ENCODE measurements at regions not wholly inside any gene's neighbourhood (a gene's known extent, or its start where the extent isn't known, plus 50 kb on each side); places are given as distances from the start of the nearest gene placed in this dataset.
"Not testable (repeated sequence)": the region's sequence is repeated elsewhere in the genome, so short reads cannot be mapped to it uniquely, and the experiment has no call there.

DNA sequence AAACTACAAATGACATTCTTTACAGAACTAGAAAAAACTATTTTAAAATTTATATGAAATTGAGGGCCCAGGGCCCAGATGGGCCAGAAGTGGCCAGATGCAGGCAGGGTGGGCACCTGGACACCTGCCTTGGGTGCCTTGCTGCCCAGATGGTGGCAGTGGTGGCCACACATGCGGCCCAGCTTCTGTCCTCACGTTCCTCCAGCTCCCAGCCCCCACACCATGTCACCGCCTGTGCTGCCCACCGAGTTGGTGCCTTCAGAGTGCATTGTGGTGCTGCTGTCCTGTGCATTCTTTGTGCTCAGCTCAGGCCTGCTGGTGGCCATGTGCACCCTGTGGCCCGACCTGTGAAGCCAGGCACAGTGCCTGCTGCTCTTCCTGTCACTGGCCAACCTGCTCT, 216.8 kb upstream of the CXADR start:
- DNase-seq, result no peak
- H3K4me3 ChIP-seq, result no peak overlapping the region
- H3K27ac ChIP-seq, result no peak overlapping the region
- no peaks in the 10 kb centered on the region for H3K27me3 ChIP-seq
- H3K9me3 ChIP-seq (replicated peaks), result no peaks in the 10 kb centered on the region
- H3K36me3 ChIP-seq, result no peaks in the 10 kb centered on the region
- no peaks in the 10 kb centered on the region for H3K4me1 ChIP-seq

DNA sequence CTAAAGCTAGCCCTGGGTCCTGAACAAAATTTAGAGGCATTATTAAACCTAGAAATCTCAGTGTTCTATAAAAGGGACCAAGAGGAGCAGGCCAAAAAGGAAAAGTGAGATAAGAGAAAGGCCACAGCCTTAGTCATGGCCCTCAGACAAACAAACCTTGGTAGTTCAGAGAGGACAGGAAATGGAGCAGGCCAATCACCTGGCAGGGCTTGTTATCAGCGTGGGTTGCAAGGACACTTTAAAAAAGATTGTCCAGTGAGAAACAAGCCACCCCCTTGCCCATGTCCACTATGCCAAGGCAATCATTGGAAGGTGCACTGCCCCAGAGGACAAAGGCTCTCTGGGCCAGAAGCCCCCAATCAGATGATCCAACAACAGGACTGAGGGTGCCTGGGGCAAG, 213.3 kb upstream of the CXADR start:
- not testable (repeated sequence) for H3K9me3 ChIP-seq (replicated peaks); H3K36me3 ChIP-seq; H3K4me1 ChIP-seq; H3K4me3 ChIP-seq; H3K27me3 ChIP-seq; DNase-seq; H3K27ac ChIP-seq

DNA sequence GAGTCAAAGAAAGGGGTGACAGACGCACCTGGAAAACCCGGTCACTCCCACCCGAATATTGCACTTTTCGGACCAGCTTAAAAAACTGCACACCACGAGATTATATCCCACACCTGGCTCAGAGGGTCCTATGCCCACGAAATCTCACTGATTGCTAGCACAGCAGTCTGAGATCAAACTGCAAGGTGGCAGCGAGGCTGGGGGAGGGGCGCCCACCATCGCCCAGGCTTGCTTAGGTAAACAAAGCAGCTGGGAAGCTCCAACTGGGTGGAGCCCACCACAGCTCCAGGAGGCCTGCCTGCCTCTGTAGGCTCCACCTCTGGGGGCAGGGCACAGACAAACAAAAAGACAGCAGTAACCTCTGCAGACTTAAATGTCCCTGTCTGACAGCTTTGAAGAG, 185.1 kb upstream of the CXADR start:
- DNase-seq; H3K9me3 ChIP-seq (replicated peaks); H3K4me1 ChIP-seq: not testable (repeated sequence)

GRCh38 chr21:17334484-17334883, 178.4 kb upstream of the CXADR start:
- no peak overlapping the region for H3K27ac ChIP-seq
- no peaks in the 10 kb centered on the region for H3K9me3 ChIP-seq (replicated peaks)
- DNase-seq, result no peak
- H3K36me3 ChIP-seq, result no peaks in the 10 kb centered on the region; the same call in 1 of the 2 replicates
- H3K4me1 ChIP-seq, result no peaks in the 10 kb centered on the region
- 0 out of 2 replicates have a peak, but pooled peaks cover 3% of the 10 kb centered on the region for H3K27me3 ChIP-seq
- no peak overlapping the region for H3K4me3 ChIP-seq

More for the DNA sequence above, 185.1 kb upstream of the CXADR start:
- not testable (repeated sequence) for H3K27me3 ChIP-seq, H3K36me3 ChIP-seq, H3K27ac ChIP-seq, H3K4me3 ChIP-seq

- no peak overlapping the region for H3K27ac ChIP-seq
- no peak overlapping the region for H3K4me3 ChIP-seq
- H3K9me3 ChIP-seq (replicated peaks), result no peaks in the 10 kb centered on the region
- no peak for DNase-seq
- H3K4me1 ChIP-seq, result no peaks in the 10 kb centered on the region
- H3K27me3 ChIP-seq, result 0 out of 2 replicates have a peak, but pooled peaks cover 3% of the 10 kb centered on the region
- no peaks in the 10 kb centered on the region; the same call in 1 of the 2 replicates for H3K36me3 ChIP-seq
These were observed 172.8 kb upstream of the CXADR start for GRCh38 chr21:17340081-17340480.

DNA sequence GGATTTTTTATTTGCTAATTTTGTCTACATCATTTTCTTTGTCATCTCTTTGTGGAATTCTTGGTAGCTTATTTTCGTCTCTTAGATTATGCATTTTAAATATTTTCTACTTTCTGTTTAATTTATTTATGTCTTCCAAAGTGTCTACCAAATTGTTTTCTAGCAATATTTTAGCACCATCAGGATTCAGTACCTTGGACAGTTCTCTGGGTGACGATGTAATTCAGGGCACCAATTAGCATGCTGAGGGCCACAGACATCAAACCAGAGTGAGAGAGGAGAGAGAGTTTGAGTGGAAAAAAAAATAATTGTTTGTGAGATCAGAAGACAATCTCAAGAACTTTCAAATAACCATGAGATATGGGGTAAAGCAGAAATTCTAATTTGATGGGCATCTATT, 169.8 kb upstream of the CXADR start:
- H3K36me3 ChIP-seq, result no peaks in the 10 kb centered on the region; the same call in 1 of the 2 replicates
- DNase-seq, result peak; percentile 26 to 80

DNA sequence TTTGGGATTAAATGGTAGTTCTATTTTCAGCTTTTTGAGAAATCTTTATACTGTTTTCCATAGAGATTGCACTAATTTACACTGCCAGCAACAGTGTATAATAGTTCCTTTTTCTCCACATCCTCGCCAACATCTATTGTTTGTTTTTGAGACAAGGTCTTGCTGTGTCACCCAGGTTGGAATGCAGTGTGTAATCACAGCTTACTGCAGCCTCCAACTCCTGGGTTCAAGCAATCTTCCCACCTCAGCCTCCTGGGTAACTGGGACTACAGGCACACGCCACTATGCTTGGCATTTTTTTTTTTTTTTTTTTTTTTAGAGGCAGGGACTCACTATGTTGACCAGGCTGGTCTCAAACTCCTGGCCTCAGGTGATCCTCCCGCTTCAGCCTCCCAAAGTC, 164.5 kb upstream of the CXADR start:
- Histone ChIP-seq H3K9me3 (replicated peaks) (no peaks in the 10 kb centered on the region), H3K4me3 (no peak overlapping the region), H3K36me3 (no peaks in the 10 kb centered on the region), H3K4me1 (peaks cover 25% of the 10 kb centered on the region), H3K27ac (no peak overlapping the region), H3K27me3 (no peaks in the 10 kb centered on the region)
- DNase-seq, result no peak

More for the DNA sequence above, 169.8 kb upstream of the CXADR start:
- Histone ChIP-seq H3K9me3 (replicated peaks) (no peaks in the 10 kb centered on the region), H3K4me3 (no peak overlapping the region), H3K27me3 (no peaks in the 10 kb centered on the region), H3K27ac (no peak overlapping the region), H3K4me1 (no peaks in the 10 kb centered on the region)

DNA sequence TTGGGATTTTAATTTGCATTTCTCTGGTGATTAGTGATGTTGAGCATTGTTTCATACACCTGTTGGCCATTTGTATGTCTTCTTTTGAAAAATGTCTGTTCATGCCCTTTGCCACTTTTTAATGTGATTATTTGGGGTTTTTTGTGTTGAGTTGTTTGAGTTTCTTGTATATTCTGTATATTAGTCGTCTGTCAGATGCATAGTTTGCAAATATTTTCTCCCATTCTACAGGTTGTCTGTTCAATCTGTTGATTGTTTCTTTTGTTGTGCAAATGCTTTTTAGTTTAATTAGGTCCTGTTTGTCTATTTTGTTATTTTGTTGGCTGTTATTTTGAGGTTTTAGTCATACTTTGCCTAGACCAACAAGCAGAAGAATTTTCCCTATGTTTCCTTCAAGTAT, 164.0 kb upstream of the CXADR start:
- Histone ChIP-seq H3K9me3 (replicated peaks) (no peaks in the 10 kb centered on the region; the same call in 1 of the 2 replicates), H3K4me1 (peaks cover 29% of the 10 kb centered on the region), H3K36me3 (no peaks in the 10 kb centered on the region), H3K27ac (no peak overlapping the region), H3K27me3 (no peaks in the 10 kb centered on the region), H3K4me3 (no peak overlapping the region)
- DNase-seq, result no peak

DNA sequence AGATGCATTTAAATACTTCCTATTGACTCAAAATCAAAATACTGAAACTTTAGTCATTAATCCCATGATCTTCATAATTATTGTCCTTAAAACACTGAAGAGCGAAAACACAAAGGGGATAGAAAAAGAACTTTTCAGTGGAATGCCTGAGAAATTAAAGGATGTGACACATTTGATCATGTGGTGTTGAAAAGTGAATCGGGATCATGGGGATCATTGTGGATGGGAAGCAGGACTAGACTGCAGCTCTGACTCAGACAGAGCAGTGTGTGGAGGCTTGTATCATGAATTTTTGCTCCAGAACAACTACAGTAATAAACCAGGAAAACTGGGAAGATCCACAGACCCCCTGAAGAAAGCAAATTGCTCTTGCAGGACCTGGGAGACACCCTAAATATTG, 161.1 kb upstream of the CXADR start:
- H3K9me3 ChIP-seq (replicated peaks), result no peaks in the 10 kb centered on the region; the same call in 1 of the 2 replicates
- no peaks in the 10 kb centered on the region for H3K36me3 ChIP-seq
- no peaks in the 10 kb centered on the region for H3K27me3 ChIP-seq
- no peak for DNase-seq
- no peak overlapping the region for H3K4me3 ChIP-seq
- no peak overlapping the region for H3K27ac ChIP-seq
- peaks cover 29% of the 10 kb centered on the region for H3K4me1 ChIP-seq

- H3K36me3 ChIP-seq, result no peaks in the 10 kb centered on the region
- H3K27me3 ChIP-seq, result no peaks in the 10 kb centered on the region
- no peak overlapping the region for H3K4me3 ChIP-seq
- H3K9me3 ChIP-seq (replicated peaks), result no peaks in the 10 kb centered on the region; the same call in 1 of the 2 replicates
- peak; percentile 82 to 84 for DNase-seq
- 0 out of 2 replicates have a peak overlapping the region, but pooled peaks have one; percentile 18 for H3K27ac ChIP-seq
- H3K4me1 ChIP-seq, result peaks cover 29% of the 10 kb centered on the region
These were observed 159.7 kb upstream of the CXADR start for GRCh38 chr21:17352996-17353655.

- Histone ChIP-seq H3K9me3 (replicated peaks) (no peaks in the 10 kb centered on the region), H3K4me3 (no peak overlapping the region), H3K4me1 (no peaks in the 10 kb centered on the region), H3K27ac (no peak overlapping the region), H3K36me3 (no peaks in the 10 kb centered on the region), H3K27me3 (no peaks in the 10 kb centered on the region)
- no peak for DNase-seq
These were observed 153.1 kb upstream of the CXADR start for GRCh38 chr21:17359781-17360180.

DNA sequence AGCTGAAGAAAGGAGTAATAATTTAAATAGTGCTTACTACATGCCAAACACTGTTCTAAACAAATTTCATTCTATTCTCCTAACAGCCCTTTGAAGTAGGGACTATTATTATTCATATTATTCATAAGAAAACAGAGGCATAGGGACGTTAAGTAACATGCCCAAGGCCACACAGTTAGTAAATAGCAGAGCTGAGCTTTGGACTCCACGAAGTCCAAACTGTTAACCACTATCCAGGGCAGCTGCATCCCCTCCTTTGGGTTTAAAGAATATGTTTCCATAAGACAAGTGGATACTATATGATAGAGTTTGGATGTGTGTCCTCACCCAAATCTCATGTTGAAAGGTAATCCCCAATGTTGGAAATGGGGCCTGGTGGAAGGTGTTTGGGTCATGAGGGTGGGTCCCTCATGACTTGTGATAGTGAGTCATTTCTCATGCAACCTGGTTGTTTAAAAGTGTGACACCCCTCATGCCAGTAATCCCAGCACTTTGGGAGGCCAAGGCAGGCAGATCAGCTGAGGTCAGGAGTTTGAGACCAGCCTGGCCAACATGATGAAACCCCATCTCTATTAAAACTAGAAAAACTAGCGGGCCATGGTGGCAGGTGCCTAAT, 144.0 kb upstream of the CXADR start:
- no peak for DNase-seq
- no peak overlapping the region for H3K27ac ChIP-seq
- no peaks in the 10 kb centered on the region for H3K27me3 ChIP-seq
- H3K36me3 ChIP-seq, result no peaks in the 10 kb centered on the region
- H3K4me1 ChIP-seq, result no peaks in the 10 kb centered on the region
- H3K9me3 ChIP-seq (replicated peaks), result no peaks in the 10 kb centered on the region
- H3K4me3 ChIP-seq, result no peak overlapping the region

DNA sequence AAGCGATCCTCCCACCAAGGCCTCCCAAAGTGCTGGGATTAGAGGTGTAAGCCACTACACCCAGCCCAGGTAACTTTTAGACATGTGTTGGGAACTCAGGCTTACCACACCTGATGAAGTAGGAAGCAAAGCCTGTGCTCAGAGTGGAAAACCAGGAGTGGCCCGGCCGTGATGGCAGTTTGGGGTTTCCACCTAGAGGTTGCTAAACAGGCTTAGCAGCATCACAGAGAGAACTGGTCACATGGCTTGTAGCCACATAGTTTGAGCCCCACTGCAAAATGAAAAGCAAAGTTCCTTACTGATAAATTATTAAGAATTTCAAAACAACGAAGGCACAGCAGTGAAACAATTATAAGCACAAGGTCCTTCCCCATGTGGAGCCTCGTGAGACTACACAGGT, 142.6 kb upstream of the CXADR start:
- no peaks in the 10 kb centered on the region for H3K4me1 ChIP-seq
- H3K27me3 ChIP-seq, result no peaks in the 10 kb centered on the region
- H3K36me3 ChIP-seq, result no peaks in the 10 kb centered on the region
- no peaks in the 10 kb centered on the region for H3K9me3 ChIP-seq (replicated peaks)
- H3K27ac ChIP-seq, result no peak overlapping the region
- no peak overlapping the region for H3K4me3 ChIP-seq
- no peak for DNase-seq

- H3K36me3 ChIP-seq, result no peaks in the 10 kb centered on the region
- H3K27ac ChIP-seq, result no peak overlapping the region
- H3K27me3 ChIP-seq, result no peaks in the 10 kb centered on the region
- no peak overlapping the region for H3K4me3 ChIP-seq
- no peaks in the 10 kb centered on the region for H3K4me1 ChIP-seq
- no peak for DNase-seq
- no peaks in the 10 kb centered on the region for H3K9me3 ChIP-seq (replicated peaks)
These were observed 141.9 kb upstream of the CXADR start for GRCh38 chr21:17370916-17371315.

DNA sequence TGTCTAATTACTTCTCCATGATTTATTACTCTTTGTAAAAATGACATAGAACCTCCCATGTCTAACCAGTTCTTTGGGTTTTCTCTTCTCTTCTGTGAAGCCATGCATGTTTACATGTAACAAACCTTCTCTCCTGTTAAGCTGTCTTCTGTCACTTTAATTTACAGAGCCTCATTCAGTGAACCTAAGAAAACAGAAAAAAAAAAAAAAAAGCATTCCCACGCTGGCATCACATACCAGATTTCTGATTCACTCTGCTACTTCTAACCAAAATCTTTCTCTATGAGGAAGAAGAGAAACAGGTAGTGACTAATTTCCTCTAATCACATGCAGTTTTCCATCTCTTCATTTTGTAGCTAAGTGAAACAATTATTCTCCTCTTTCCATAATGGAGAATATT, 141.4 kb upstream of the CXADR start:
- Histone ChIP-seq H3K4me1 (no peaks in the 10 kb centered on the region), H3K27ac (no peak overlapping the region)
- no peak for DNase-seq

DNA sequence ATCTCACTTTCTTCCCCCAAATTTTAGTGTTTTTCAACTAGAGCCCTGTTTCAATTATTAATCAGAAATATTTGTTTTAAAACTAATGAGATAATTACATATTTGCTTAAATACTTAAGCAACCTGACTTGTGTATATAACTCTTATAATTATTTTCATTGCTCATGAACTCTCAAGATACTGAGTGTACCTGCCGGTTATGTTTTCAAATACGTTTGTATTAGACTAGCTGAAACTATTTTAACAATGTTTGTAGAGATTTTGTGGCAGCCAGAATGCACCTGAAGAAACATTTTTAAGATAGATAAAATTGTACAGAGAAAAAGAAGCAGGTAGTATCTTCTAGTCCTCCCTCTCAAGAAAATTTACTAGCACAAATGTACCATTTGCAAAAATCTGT, 140.6 kb upstream of the CXADR start:
- H3K4me1 ChIP-seq, result no peaks in the 10 kb centered on the region
- H3K27me3 ChIP-seq, result no peaks in the 10 kb centered on the region
- H3K36me3 ChIP-seq, result no peaks in the 10 kb centered on the region
- H3K4me3 ChIP-seq, result no peak overlapping the region
- no peak overlapping the region for H3K27ac ChIP-seq
- no peaks in the 10 kb centered on the region for H3K9me3 ChIP-seq (replicated peaks)
- DNase-seq, result no peak

More for the DNA sequence above, 141.4 kb upstream of the CXADR start:
- H3K36me3 ChIP-seq, result no peaks in the 10 kb centered on the region
- H3K4me3 ChIP-seq, result no peak overlapping the region
- H3K9me3 ChIP-seq (replicated peaks), result no peaks in the 10 kb centered on the region
- no peaks in the 10 kb centered on the region for H3K27me3 ChIP-seq
